Stimulated activated CD8-positive, alpha-beta memory T cell treated with anti-CD3 and anti-CD28 coated beads, Interleukin-15, amount 100 ng/mL, for 4 hours (primary cell): ENCODE measurements at regions not wholly inside any gene's neighbourhood (a gene's known extent, or its start where the extent isn't known, plus 50 kb on each side); places are given as distances from the start of the nearest gene placed in this dataset.

Experiments used
- DNase-seq, 2 donors: peaks; one replicate each; pipeline ENCODE4 v3.0.0-alpha.2; 2020; ENCODE audit warnings: low read depth in 2 of 2

GRCh38 chr16:82497139-82497538, 129.6 kb upstream of the CDH13 start:
- no peak for DNase-seq

GRCh38 chr16:82488460-82488859, 138.3 kb upstream of the CDH13 start:
- no peak for DNase-seq

- DNase-seq, result no peak
These were observed 145.3 kb upstream of the CDH13 start for GRCh38 chr16:82481455-82481854.

GRCh38 chr16:82476786-82477185, 150.0 kb upstream of the CDH13 start:
- DNase-seq, result no peak

- DNase-seq, result no peak
These were observed 156.1 kb upstream of the CDH13 start for GRCh38 chr16:82470620-82471152.

GRCh38 chr16:82470016-82470415, 156.8 kb upstream of the CDH13 start:
- no peak for DNase-seq

GRCh38 chr16:82464187-82464586, 162.6 kb upstream of the CDH13 start:
- DNase-seq, result no peak

- no peak for DNase-seq
These were observed 166.0 kb upstream of the CDH13 start for GRCh38 chr16:82460766-82461165.

- DNase-seq, result no peak
These were observed 167.1 kb upstream of the CDH13 start for GRCh38 chr16:82459580-82460256.

- DNase-seq, result no peak
These were observed 170.1 kb upstream of the CDH13 start for GRCh38 chr16:82456683-82457082.

- DNase-seq, result no peak
These were observed 172.2 kb upstream of the CDH13 start for GRCh38 chr16:82454566-82454965.

GRCh38 chr16:82454152-82454551, 172.6 kb upstream of the CDH13 start:
- no peak for DNase-seq

GRCh38 chr16:82452004-82452756, 174.6 kb upstream of the CDH13 start:
- no peak for DNase-seq

GRCh38 chr16:82451449-82451848, 175.3 kb upstream of the CDH13 start:
- DNase-seq, result no peak

GRCh38 chr16:82440336-82440735, 186.4 kb upstream of the CDH13 start:
- DNase-seq, result no peak

GRCh38 chr16:82439678-82440293, 187.0 kb upstream of the CDH13 start:
- DNase-seq, result no peak

- DNase-seq, result no peak
These were observed 193.7 kb upstream of the CDH13 start for GRCh38 chr16:82433042-82433441.

- DNase-seq, result no peak
These were observed 194.5 kb upstream of the CDH13 start for GRCh38 chr16:82432261-82432660.

- no peak for DNase-seq
These were observed 201.1 kb upstream of the CDH13 start for GRCh38 chr16:82425661-82426060.

GRCh38 chr16:82421851-82422250, 204.9 kb upstream of the CDH13 start:
- DNase-seq, result no peak

- DNase-seq, result no peak
These were observed 207.4 kb upstream of the CDH13 start for GRCh38 chr16:82419332-82419731.

- DNase-seq, result no peak
These were observed 212.3 kb upstream of the CDH13 start for GRCh38 chr16:82414476-82414875.

- no peak for DNase-seq
These were observed 214.0 kb upstream of the CDH13 start for GRCh38 chr16:82412770-82413169.
